ENCODE measurements at regions not wholly inside any gene's neighbourhood (a gene's known extent, or its start where the extent isn't known, plus 50 kb on each side); places are given as distances from the start of the nearest gene placed in this dataset.

- H3K36me3 Mint-ChIP-seq (ENCODE audit: low read depth) = no peaks in the 10 kb centered on the region
- no peak overlapping the region for H3K27ac Mint-ChIP-seq
- H3K4me3 Mint-ChIP-seq (ENCODE audit: low read depth) = no peak overlapping the region
- H3K27me3 Mint-ChIP-seq (ENCODE audit: low read depth) = peaks cover 3% of the 10 kb centered on the region
- H3K9me3 Mint-ChIP-seq = no peaks in the 10 kb centered on the region
- intact Hi-C loops (cut with micrococcal nuclease) = no loop called here
- DNase-seq (ENCODE audit: low spot score) = no peak
- H3K4me1 Mint-ChIP-seq (ENCODE audit: low read depth) = no peaks in the 10 kb centered on the region
Observed at GRCh38 chr18:10055125-10055750, 141.4 kb downstream of the VAPA start.

DNA sequence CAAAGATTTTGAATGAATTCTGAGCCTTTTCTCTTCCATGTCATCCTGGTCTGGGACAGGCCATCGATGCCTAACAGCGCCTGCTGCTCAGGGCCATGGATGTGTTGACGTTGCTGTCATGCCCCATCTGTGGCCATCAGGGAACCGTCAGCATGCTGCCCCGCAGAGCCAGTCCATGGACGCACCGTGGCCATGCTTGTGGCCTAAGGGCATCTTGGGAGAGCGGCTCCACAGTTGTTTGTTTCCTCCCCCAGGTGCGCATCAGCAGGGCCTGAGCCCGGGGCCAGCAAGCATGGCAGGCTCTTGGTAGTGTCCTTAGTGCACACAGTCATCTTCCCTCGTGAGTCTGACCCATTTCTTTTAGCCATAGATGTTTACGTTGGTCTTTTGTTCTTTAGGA lies 142.7 kb downstream of the VAPA start:
- intact Hi-C loops (cut with micrococcal nuclease) = no loop called here
- no peaks in the 10 kb centered on the region for H3K9me3 Mint-ChIP-seq
- DNase-seq (ENCODE audit: low spot score) = no peak
- H3K27ac Mint-ChIP-seq = no peak overlapping the region
- no peaks in the 10 kb centered on the region for H3K36me3 Mint-ChIP-seq (ENCODE audit: low read depth)
- H3K4me1 Mint-ChIP-seq (ENCODE audit: low read depth) = no peaks in the 10 kb centered on the region
- no peak overlapping the region for H3K4me3 Mint-ChIP-seq (ENCODE audit: low read depth)
- H3K27me3 Mint-ChIP-seq (ENCODE audit: low read depth) = peaks cover 3% of the 10 kb centered on the region

GRCh38 chr18:10057401-10057893 lies 143.6 kb downstream of the VAPA start:
- no peaks in the 10 kb centered on the region for H3K36me3 Mint-ChIP-seq (ENCODE audit: low read depth)
- no peak overlapping the region for H3K4me3 Mint-ChIP-seq (ENCODE audit: low read depth)
- no peaks in the 10 kb centered on the region for H3K4me1 Mint-ChIP-seq (ENCODE audit: low read depth)
- no peaks in the 10 kb centered on the region for H3K9me3 Mint-ChIP-seq
- no peak overlapping the region for H3K27ac Mint-ChIP-seq
- no peak for DNase-seq (ENCODE audit: low spot score)
- peaks cover 5% of the 10 kb centered on the region for H3K27me3 Mint-ChIP-seq (ENCODE audit: low read depth)
- intact Hi-C loops (cut with micrococcal nuclease) = no loop called here

DNA sequence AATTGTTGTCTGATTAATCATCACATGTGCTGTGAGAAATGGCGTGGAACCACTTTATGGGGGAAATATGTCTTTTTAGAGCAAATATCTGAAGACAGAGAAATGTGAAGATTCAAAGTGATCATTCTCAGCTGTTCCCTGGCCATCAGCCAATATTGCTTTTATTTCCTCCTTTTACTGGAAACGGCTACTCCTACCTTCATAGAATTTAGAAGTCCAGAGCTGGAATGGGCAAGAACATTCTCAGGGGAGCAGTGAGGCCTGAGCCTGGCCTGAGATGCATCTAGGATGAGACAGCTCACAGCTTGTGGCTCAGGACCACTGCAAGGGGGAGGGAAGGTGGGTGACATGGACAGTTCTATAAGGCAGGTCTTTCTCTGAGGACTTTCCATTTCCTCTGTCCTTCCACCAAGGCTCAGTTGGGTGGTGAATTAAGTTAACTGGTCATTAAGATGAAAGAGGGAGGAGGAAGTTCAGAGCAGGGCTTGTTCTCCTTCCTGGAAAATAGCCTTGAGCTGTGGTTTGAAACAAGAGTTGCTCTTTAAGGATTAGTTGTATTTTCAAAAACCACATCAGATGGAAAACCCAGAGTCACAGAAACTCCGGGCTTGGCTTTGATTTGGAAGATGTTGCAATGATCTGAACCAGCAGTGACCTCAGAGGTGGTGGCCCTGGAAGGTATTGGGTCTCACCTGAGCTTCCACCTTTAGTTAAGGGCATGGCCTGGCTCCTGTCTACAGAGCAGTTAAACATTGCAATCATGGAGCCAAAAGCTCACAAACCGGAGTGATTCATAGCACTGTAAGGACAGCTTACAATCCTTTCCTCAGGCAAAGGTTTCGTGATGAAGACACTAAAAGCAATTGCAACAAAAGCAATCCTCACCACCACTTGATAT lies 144.3 kb downstream of the VAPA start:
- H3K27ac Mint-ChIP-seq = no peak overlapping the region
- no peaks in the 10 kb centered on the region for H3K4me1 Mint-ChIP-seq (ENCODE audit: low read depth)
- H3K27me3 Mint-ChIP-seq (ENCODE audit: low read depth) = peaks cover 5% of the 10 kb centered on the region
- no peaks in the 10 kb centered on the region for H3K36me3 Mint-ChIP-seq (ENCODE audit: low read depth)
- intact Hi-C loops (cut with micrococcal nuclease) = no loop called here
- H3K9me3 Mint-ChIP-seq = no peaks in the 10 kb centered on the region
- no peak overlapping the region for H3K4me3 Mint-ChIP-seq (ENCODE audit: low read depth)
- DNase-seq (ENCODE audit: low spot score) = no peak

DNA sequence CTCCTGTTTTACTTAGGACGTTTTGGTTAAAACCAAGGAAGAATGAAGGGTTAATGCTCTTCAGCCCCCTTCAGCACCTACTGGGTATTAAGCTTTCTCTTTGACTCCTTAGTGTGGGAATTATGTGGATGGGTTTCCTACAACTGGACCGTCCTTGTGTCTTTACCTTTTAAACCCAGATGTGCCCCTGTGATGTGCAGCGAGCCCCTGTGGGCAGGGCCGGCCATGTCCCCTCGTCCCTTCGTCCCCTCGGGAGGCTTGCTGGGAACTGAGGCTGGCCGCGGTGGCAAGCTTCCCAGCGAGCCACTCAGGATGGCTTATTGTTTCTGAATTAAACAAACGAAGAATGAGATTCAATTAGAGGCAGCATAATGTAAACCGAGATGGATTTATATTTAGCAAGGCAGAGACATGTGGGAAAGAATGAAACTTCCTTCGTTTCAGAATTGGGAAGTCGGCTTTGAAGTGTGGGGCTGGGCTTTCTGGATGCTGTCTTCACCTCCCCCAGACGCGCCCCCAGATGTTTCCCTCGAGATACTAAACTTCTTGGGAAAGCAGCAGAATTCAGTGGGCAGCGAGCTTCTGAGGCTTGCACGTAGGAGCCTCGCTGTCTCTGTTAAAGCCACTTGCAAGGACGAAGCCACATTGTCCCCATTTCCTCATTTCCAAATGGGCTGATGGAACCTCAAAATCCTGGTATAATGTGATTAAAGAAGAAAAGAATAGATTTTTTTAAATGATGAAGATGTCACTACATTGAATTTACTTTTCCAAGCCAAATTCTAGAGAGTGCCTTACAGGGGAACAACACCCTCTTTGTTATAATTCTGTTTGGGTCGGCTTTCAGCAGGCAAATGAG lies 146.0 kb downstream of the VAPA start:
- Mint-ChIP-seq H3K27me3 (ENCODE audit: low read depth) (peaks cover 5% of the 10 kb centered on the region), H3K4me3 (ENCODE audit: low read depth) (no peak overlapping the region), H3K4me1 (ENCODE audit: low read depth) (no peaks in the 10 kb centered on the region), H3K27ac (no peak overlapping the region), H3K36me3 (ENCODE audit: low read depth) (no peaks in the 10 kb centered on the region), H3K9me3 (no peaks in the 10 kb centered on the region)
- intact Hi-C loops (cut with micrococcal nuclease) = no loop called here
- no peak for DNase-seq (ENCODE audit: low spot score)

GRCh38 chr18:10060469-10060782 lies 146.6 kb downstream of the VAPA start:
- no peak overlapping the region for H3K27ac Mint-ChIP-seq
- no peaks in the 10 kb centered on the region for H3K36me3 Mint-ChIP-seq (ENCODE audit: low read depth)

DNA sequence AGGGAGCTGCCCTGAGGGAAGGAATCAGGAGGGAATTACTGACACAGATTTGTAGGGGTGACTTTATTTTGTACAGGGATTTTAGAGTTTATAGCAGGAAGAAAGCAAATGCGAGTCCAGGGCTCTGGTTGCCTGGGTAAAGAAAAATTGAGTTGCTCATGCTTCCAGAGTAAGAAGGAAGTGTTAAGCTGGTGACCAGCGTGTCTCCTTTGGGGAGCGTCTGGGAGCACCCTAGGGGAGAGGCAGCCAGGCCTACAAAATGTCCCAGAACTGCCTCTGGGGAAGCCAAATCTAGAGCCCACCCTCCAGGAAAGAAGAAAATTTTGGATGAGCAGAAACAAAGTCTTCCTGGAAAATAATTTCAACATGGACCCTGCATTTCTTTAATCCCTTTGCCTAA lies 147.0 kb downstream of the VAPA start:
- H3K27ac Mint-ChIP-seq = no peak overlapping the region
- no peak overlapping the region for H3K4me3 Mint-ChIP-seq (ENCODE audit: low read depth)
- no peaks in the 10 kb centered on the region for H3K4me1 Mint-ChIP-seq (ENCODE audit: low read depth)
- peaks cover 5% of the 10 kb centered on the region for H3K27me3 Mint-ChIP-seq (ENCODE audit: low read depth)
- no peaks in the 10 kb centered on the region for H3K9me3 Mint-ChIP-seq
- intact Hi-C loops (cut with micrococcal nuclease) = no loop called here
- no peak for DNase-seq (ENCODE audit: low spot score)
- no peaks in the 10 kb centered on the region for H3K36me3 Mint-ChIP-seq (ENCODE audit: low read depth)

More at GRCh38 chr18:10060469-10060782, 146.6 kb downstream of the VAPA start:
- Mint-ChIP-seq H3K9me3 (no peaks in the 10 kb centered on the region), H3K27me3 (ENCODE audit: low read depth) (peaks cover 5% of the 10 kb centered on the region), H3K4me1 (ENCODE audit: low read depth) (no peaks in the 10 kb centered on the region), H3K4me3 (ENCODE audit: low read depth) (no peak overlapping the region)
- DNase-seq (ENCODE audit: low spot score) = no peak
- intact Hi-C loops (cut with micrococcal nuclease) = no loop called here

GRCh38 chr18:10061566-10062140 lies 147.8 kb downstream of the VAPA start:
- intact Hi-C loops (cut with micrococcal nuclease) = no loop called here
- no peak for DNase-seq (ENCODE audit: low spot score)
- Mint-ChIP-seq H3K36me3 (ENCODE audit: low read depth) (no peaks in the 10 kb centered on the region), H3K27me3 (ENCODE audit: low read depth) (peaks cover 5% of the 10 kb centered on the region), H3K4me3 (ENCODE audit: low read depth) (no peak overlapping the region), H3K4me1 (ENCODE audit: low read depth) (no peaks in the 10 kb centered on the region), H3K27ac (no peak overlapping the region), H3K9me3 (no peaks in the 10 kb centered on the region)

- H3K4me3 Mint-ChIP-seq (ENCODE audit: low read depth) = no peak overlapping the region
- intact Hi-C loops (cut with micrococcal nuclease) = no loop called here
- no peak overlapping the region for H3K27ac Mint-ChIP-seq
- peaks cover 5% of the 10 kb centered on the region for H3K27me3 Mint-ChIP-seq (ENCODE audit: low read depth)
- DNase-seq (ENCODE audit: low spot score) = no peak
- no peaks in the 10 kb centered on the region for H3K36me3 Mint-ChIP-seq (ENCODE audit: low read depth)
- H3K9me3 Mint-ChIP-seq = no peaks in the 10 kb centered on the region
- no peaks in the 10 kb centered on the region for H3K4me1 Mint-ChIP-seq (ENCODE audit: low read depth)
Observed at GRCh38 chr18:10062302-10063300, 148.8 kb downstream of the VAPA start.

- Mint-ChIP-seq H3K27ac (no peak overlapping the region), H3K9me3 (no peaks in the 10 kb centered on the region), H3K4me3 (ENCODE audit: low read depth) (no peak overlapping the region), H3K4me1 (ENCODE audit: low read depth) (no peaks in the 10 kb centered on the region), H3K27me3 (ENCODE audit: low read depth) (peaks cover 5% of the 10 kb centered on the region), H3K36me3 (ENCODE audit: low read depth) (no peaks in the 10 kb centered on the region)
- no peak for DNase-seq (ENCODE audit: low spot score)
- intact Hi-C loops (cut with micrococcal nuclease) = no loop called here
Observed at GRCh38 chr18:10063489-10063888, 149.7 kb downstream of the VAPA start.

- Mint-ChIP-seq H3K36me3 (ENCODE audit: low read depth) (no peaks in the 10 kb centered on the region), H3K4me3 (ENCODE audit: low read depth) (no peak overlapping the region), H3K4me1 (ENCODE audit: low read depth) (no peaks in the 10 kb centered on the region), H3K27me3 (ENCODE audit: low read depth) (peaks cover 5% of the 10 kb centered on the region), H3K9me3 (no peaks in the 10 kb centered on the region), H3K27ac (no peak overlapping the region)
- DNase-seq (ENCODE audit: low spot score) = no peak
- intact Hi-C loops (cut with micrococcal nuclease) = no loop called here
Observed at GRCh38 chr18:10064267-10064666, 150.5 kb downstream of the VAPA start.

DNA sequence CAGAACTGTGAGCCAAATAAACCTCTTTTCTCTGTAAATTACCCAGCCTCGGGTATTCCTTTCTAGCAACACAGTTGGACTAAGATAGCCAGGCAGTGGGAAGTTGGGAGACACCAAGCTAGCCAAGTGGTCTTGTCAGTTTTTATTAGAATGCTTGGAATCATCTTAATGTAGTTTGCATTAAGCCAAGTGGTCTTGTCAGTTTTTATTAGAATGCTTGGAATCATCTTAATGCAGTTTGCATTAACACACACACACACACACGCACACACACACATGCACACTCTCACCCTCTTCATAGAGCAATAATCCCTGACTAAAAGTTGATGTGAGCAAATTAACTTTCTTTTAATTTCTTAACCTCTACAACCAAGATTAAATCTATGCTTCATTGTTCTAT lies 151.5 kb downstream of the VAPA start:
- Mint-ChIP-seq H3K27me3 (ENCODE audit: low read depth) (peaks cover 2% of the 10 kb centered on the region), H3K27ac (no peak overlapping the region), H3K4me1 (ENCODE audit: low read depth) (no peaks in the 10 kb centered on the region), H3K36me3 (ENCODE audit: low read depth) (no peaks in the 10 kb centered on the region), H3K9me3 (no peaks in the 10 kb centered on the region), H3K4me3 (ENCODE audit: low read depth) (no peak overlapping the region)
- no peak for DNase-seq (ENCODE audit: low spot score)
- intact Hi-C loops (cut with micrococcal nuclease) = no loop called here
